ENCODE measurements at regions not wholly inside any gene's neighbourhood (a gene's known extent, or its start where the extent isn't known, plus 50 kb on each side); places are given as distances from the start of the nearest gene placed in this dataset.

DNA sequence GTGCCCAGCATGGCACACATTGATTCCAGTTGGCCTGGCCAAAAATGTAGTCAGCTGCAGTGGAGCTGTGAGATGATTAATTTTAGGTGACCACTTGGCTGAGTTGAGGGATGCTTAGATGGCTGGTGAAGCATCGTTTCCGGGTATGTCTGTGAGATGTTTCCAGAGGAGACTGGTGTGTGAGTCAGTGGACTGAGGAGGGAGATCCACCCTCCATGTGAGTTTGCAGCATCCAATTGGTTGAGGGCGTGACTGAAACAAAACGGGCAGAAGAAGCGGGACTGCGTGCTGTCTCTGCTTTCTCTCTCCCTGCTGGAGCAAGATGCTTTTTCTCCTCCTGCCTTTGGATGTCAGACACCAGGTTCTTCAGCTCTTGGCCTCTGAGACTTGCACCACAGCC is 68.2 kb upstream of the DSCAM start:
- TF ChIP-seq, protein P1, sequence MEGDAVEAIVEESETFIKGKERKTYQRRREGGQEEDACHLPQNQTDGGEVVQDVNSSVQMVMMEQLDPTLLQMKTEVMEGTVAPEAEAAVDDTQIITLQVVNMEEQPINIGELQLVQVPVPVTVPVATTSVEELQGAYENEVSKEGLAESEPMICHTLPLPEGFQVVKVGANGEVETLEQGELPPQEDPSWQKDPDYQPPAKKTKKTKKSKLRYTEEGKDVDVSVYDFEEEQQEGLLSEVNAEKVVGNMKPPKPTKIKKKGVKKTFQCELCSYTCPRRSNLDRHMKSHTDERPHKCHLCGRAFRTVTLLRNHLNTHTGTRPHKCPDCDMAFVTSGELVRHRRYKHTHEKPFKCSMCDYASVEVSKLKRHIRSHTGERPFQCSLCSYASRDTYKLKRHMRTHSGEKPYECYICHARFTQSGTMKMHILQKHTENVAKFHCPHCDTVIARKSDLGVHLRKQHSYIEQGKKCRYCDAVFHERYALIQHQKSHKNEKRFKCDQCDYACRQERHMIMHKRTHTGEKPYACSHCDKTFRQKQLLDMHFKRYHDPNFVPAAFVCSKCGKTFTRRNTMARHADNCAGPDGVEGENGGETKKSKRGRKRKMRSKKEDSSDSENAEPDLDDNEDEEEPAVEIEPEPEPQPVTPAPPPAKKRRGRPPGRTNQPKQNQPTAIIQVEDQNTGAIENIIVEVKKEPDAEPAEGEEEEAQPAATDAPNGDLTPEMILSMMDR (IDR thresholded peaks at IDR 0.05) = no peak
- TF ChIP-seq POLR2A (IDR thresholded peaks at IDR 0.05) = no peak
